ENCODE measurements at regions not wholly inside any gene's neighbourhood (a gene's known extent, or its start where the extent isn't known, plus 50 kb on each side); places are given as distances from the start of the nearest gene placed in this dataset.
"Not testable (repeated sequence)": the region's sequence is repeated elsewhere in the genome, so short reads cannot be mapped to it uniquely, and the experiment has no call there.

DNA sequence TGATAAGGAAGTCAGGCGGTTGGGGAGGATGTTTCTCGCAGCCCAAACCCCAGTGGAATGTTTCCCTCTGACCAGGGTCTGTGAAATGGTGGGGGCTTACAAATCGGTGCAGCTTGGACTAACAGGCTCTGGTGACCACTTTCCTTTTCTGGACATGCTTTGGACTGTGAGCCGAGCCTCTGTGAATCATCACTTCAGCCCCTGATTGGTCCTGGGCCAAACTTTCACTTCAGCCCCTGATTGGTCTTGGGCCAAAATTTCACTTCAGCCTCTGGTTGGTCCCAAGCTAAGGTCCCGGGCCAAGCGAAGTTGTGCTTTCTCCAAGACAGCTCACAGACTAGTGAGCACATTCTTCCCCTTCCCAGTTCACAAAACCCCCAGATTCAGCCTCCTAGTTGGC, 223.7 kb upstream of the ANKRD20A1 start:
- POLR2A ChIA-PET (ENCODE audit: low non-redundant PET); DNase-seq (ENCODE audit: low spot score); CTCF ChIA-PET; H3K27ac ChIP-seq: not testable (repeated sequence)

DNA sequence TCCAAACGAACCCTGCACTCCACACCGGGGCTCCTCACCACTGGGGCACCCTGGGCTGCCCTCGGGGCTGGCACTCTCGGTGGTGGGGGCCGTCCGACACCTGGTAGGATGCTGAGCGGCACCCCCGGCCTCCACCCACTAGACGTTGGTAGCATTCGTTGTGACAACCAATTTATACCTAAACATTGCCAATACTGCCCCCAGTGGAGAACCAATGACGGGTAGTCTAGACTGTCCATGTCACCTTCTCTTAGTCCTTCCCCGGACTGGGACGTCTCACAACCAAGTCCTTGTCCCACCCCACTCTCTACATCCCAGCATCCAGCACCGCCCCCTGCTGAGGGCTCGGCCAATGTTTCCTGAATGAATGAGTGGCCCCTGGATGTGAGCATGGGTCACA, 246.8 kb upstream of the ANKRD20A1 start:
- DNase-seq (ENCODE audit: low spot score); POLR2A ChIA-PET (ENCODE audit: low non-redundant PET); H3K27ac ChIP-seq; CTCF ChIA-PET: not testable (repeated sequence)

DNA sequence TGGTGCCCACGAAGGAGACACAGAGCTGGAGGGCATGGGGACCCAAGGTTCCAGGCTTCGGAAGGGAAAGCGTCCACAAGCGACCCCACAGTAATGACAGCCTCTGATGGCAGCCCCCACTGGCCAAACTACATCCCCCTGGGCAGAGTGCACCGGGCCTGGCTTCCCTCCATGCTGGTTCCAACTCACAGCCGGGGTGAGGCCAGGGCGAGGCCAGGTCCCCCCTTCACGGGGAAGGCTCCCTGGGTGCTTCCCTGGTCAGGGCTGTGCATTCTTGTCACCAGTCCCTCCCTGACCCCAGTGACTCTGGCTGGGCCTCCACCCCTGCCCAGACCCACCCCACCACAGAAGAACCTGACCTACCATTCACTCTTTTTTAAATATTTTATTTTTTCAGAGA, 248.9 kb upstream of the ANKRD20A1 start:
- POLR2A ChIA-PET (ENCODE audit: low non-redundant PET); DNase-seq (ENCODE audit: low spot score); CTCF ChIA-PET; H3K27ac ChIP-seq: not testable (repeated sequence)

DNA sequence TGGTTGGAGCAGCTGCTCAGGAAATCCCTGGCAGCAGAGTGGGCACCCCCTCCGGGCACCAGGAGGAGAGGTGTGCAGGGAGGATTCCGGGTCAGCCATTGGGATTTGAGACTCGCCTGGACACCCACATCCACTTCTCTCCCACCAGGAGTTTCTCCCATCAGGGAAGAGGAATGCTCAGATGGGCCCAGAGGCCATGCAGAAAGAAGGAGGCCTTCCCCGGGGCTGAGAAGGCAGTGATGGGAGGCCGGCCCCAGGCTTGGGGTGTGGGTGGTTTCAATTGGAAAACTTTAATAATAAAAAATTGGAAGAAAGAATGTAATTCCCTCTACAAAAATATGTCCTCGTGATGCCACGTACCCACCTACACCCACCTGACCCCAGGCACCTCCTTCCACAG, 249.3 kb upstream of the ANKRD20A1 start:
- DNase-seq (ENCODE audit: low spot score); POLR2A ChIA-PET (ENCODE audit: low non-redundant PET); H3K27ac ChIP-seq; CTCF ChIA-PET: not testable (repeated sequence)

DNA sequence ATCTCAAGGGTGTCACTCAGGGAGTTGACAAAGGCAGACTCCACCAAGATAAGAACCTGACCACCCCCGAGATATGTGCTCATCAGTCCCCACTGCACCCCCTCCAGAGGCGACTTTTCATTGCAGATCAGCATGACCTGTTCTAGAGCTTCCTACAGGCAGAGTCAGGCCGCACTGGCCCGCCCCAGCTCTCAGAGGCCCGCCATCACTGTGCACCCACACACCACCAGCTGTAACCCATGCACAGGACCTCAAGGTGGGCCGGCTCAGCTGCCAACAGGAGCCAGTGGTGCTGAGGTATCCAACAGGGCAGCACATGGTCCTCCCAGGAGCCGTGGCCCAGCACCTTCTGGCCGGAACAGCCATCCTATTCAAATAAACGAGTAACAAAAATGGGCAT, 253.6 kb upstream of the ANKRD20A1 start:
- POLR2A ChIA-PET (ENCODE audit: low non-redundant PET); DNase-seq (ENCODE audit: low spot score); CTCF ChIA-PET; H3K27ac ChIP-seq: not testable (repeated sequence)

DNA sequence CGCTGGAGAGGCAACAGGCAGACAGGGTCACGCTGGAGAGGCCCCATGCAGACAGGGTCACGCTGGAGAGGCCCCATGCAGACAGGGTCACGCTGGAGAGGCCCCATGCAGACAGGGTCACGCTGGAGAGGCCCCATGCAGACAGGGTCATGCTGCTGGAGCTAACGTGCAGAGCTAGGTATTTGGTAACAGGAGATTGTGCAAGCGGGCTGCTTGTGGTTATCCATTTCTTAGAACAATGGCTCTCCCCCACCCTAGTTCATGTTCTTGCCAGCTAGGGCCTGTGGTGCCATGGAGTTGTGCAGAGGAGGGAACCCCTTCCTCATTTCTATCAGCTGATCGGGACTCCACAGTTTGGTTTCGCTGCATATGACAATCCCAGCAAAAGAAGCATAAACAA, 255.1 kb upstream of the ANKRD20A1 start:
- POLR2A ChIA-PET (ENCODE audit: low non-redundant PET); DNase-seq (ENCODE audit: low spot score); CTCF ChIA-PET: not testable (repeated sequence)

DNA sequence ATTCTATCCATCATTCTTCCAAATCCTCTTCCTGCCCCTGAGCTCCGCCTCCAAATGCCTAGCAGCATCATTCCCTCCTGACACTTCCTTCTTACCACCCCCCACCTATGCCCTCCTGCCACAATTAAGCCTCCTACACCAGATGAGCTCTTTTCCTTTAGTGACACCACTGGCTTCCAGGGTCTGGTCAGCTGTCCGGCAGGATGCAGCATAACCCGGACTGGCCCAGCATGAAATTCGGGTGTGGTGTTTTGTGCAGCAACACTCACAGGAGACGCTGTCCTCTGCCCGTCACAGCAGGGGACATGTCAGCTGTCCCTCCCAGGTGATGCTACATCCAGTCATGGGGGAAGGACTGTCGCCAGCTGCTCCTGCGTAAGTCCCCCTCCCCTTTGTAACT, 266.3 kb upstream of the ANKRD20A1 start:
- CTCF ChIA-PET; POLR2A ChIA-PET (ENCODE audit: low non-redundant PET); DNase-seq (ENCODE audit: low spot score); H3K27ac ChIP-seq: not testable (repeated sequence)

More for the DNA sequence above, 255.1 kb upstream of the ANKRD20A1 start:
- not testable (repeated sequence) for H3K27ac ChIP-seq

DNA sequence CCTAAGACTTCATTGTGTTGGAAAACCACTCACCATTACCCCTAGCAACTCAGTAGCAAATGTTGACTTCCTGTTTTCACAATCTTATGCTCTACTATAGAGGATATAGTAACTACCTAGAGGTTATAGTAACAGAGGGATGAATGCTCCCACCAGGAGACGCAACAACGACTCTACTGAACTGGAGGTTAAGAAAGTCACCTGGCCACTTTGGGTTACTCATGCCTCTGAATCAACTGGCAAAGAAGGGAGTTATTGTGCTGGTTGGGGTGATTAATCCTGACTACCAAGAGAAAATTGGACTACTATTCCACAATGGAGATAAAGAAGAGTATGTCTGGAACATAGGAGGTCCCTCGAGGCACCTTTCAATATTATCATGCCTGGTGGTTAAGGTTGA, 302.9 kb upstream of the ANKRD20A1 start:
- POLR2A ChIA-PET (ENCODE audit: low non-redundant PET); CTCF ChIA-PET; H3K27ac ChIP-seq; DNase-seq (ENCODE audit: low spot score): not testable (repeated sequence)

DNA sequence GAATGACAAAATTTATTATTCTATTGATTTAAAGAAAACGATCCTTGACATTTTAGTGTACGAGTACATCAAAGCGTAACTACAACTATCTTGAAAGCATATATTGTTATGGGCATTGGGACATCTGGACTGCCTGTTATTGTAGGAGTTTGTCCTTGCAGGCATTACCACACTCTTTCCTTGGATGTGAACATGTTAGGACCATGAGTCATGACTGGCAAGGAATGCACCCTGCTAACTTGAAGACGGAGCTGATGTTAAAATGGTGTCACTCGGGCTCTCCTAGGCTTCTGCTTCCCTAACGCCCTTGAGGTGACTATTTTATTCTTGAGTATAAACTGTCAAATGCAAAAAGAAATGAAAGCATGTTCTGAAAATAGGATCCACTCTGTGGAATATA, 308.7 kb upstream of the ANKRD20A1 start:
- CTCF ChIA-PET; H3K27ac ChIP-seq; DNase-seq (ENCODE audit: low spot score); POLR2A ChIA-PET (ENCODE audit: low non-redundant PET): not testable (repeated sequence)

DNA sequence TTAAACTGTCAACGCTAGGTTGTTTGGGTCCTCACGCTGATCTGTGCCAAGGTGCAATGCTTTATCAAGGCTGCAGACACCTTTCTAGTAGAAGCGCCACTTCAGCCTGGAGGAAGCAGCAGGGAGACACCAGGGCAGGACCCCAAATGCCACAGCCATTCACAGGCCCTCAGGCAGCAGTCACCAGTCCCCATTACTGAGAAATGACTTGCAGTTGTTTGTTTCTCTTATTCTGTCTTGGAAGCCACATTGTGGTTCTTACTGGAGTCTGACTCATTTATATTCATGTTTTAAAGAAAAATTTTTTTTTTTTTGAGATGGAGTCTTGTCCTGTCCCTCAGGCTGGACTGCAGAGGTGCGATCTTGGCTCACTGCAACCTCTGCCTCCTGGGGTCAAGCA, 328.9 kb upstream of the ANKRD20A1 start:
- POLR2A ChIA-PET (ENCODE audit: low non-redundant PET): not testable (repeated sequence)

DNA sequence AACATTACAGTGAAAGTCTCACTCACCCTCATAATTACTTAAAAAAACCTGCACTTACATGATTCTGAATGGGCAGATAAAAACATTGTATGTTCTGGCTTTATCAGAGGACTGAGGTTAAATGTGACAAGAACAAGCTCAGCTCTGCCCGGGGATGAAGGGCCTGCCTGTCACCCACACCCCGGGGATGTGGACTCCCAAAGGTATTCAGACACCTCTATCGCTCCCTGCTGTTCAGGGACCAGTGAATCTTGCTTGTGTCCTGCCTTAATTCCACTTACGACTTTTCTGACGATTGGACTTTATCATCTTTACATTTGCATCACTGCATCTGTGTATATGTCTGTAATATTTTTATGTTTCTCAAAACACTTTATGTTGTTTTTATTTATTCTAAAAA, 341.8 kb upstream of the ANKRD20A1 start:
- DNase-seq (ENCODE audit: low spot score); POLR2A ChIA-PET (ENCODE audit: low non-redundant PET); CTCF ChIA-PET; H3K27ac ChIP-seq: not testable (repeated sequence)

More for the DNA sequence above, 328.9 kb upstream of the ANKRD20A1 start:
- H3K27ac ChIP-seq; CTCF ChIA-PET; DNase-seq (ENCODE audit: low spot score): not testable (repeated sequence)

DNA sequence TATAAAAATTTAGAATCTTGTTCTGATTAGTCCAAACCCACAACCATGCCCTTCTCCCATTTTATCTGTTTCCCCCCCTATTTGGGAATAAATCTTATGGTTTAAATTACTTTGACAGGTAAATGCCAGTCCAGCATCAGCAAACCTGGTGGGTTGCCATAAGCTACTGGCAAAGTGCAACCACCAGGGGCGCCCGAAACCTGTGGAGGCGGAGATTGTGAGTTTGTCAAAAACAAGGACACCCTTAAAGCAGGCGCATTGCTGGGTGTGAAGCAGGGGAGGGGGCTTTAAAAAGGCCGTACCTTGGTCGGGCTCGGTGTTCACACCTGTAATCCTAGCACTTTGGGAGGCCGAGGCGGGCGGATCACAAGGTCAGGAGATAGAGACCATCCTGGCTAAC, 344.1 kb upstream of the ANKRD20A1 start:
- CTCF ChIA-PET; H3K27ac ChIP-seq; POLR2A ChIA-PET (ENCODE audit: low non-redundant PET); DNase-seq (ENCODE audit: low spot score): not testable (repeated sequence)

DNA sequence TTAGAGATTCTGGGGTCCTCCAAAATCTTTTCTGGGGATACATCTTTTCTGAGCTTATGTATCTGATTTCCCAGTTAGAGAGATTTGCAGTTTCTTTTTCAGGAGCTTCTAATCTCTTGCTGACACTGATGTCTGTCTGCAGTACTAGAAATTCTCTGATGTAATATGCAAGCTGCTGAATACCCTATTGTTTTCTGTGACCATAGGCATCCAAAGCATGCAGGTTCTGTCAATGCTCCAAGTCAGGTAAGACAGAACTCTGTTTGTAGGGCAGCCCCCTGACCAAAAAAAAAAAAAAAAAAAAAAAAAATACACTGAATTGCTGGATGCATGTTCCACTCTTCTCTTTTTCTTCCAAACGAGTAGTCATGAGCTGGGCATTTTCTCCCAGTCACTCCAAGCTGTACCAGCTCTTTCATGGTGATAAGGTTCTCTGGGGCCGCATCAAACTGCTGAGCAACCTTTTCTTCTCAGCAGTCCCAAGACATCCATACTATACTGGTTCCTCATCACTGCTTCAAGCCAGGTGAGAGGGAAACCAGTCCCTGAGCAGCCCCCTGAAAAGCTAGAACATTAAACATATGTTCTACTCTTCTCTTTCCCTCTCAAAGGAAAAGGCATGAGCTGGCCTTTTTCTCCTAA, 354.9 kb upstream of the ANKRD20A1 start:
- CTCF ChIA-PET; POLR2A ChIA-PET (ENCODE audit: low non-redundant PET): not testable (repeated sequence)

DNA sequence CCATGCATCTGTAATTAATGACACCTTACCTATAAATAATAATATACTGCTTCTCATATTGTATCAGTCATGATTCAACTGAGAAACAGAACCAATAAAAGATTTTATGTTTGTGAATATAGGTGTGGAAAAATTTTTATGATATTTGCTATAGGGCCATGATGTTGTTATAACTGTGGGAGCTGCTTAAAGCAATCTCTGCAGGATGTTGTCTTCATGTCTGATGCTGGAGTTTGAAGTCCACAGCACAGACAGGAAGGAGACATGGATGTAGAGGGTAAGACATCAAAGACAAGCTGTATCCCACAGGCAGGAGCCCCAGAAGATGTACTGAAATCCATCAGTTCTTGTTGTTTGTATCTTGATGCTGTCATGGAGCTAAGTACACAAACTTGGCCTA, 366.7 kb upstream of the ANKRD20A1 start:
- CTCF ChIA-PET; H3K27ac ChIP-seq; DNase-seq (ENCODE audit: low spot score); POLR2A ChIA-PET (ENCODE audit: low non-redundant PET): not testable (repeated sequence)

More for the DNA sequence above, 354.9 kb upstream of the ANKRD20A1 start:
- DNase-seq (ENCODE audit: low spot score); H3K27ac ChIP-seq: not testable (repeated sequence)

DNA sequence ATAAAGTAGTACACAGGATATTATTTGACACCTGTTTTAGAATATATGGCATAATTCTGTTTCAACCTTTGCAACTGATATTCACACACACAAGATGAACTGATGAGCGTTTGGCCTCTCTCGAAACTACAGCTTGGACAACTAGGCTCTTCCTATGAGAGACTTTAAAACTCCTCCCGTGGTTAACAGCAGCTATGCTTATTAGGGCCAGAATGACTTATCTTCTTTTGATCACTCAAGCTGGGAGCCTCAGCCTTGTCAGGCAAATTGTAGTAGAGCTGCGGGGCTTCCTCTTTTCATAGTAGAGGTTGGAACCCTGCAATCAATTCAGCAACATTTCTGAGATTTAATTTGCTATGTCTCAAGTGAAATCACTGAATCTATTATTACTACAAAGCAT, 381.3 kb upstream of the ANKRD20A1 start:
- POLR2A ChIA-PET (ENCODE audit: low non-redundant PET); CTCF ChIA-PET; DNase-seq (ENCODE audit: low spot score); H3K27ac ChIP-seq: not testable (repeated sequence)

DNA sequence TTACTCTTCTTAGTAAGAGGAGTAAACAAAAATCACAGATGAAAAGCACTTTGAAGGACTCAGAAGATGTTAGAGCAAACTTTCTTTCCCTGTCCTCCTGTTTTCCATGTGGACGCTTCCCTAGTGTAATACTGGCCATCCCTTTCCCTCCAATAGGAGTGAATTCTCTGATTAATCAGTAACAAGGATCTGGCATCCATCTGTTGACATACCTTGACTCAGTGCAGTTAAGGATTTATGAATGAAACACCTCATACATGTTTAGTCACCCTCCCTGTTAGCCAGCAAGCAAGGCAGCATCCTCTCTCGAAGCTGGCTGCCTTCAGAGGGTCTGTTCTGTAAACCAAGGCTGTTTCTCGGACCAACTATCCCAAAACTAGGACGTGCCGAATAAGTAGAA, 388.0 kb upstream of the ANKRD20A1 start:
- DNase-seq (ENCODE audit: low spot score); POLR2A ChIA-PET (ENCODE audit: low non-redundant PET); H3K27ac ChIP-seq; CTCF ChIA-PET: not testable (repeated sequence)

DNA sequence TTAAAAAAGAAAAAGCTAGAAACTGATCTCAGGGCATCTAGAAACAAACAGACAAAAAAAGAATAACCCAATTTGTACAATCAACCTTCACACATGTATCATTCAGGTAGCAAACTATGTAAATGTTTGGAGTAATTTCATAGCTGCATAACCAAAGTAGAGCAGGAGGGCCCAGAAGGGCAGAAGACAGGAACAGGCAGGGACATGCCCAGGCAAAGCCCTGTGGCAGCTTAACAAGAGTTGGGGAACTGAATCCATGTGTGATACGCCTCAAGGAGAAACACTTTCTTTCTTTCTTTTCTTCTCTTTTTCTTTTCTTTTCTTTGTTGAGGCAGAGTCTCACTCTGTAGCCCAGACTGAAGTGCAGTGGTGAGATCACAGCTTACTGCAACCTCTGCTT, 390.4 kb upstream of the ANKRD20A1 start:
- CTCF ChIA-PET; POLR2A ChIA-PET (ENCODE audit: low non-redundant PET); H3K27ac ChIP-seq; DNase-seq (ENCODE audit: low spot score): not testable (repeated sequence)

DNA sequence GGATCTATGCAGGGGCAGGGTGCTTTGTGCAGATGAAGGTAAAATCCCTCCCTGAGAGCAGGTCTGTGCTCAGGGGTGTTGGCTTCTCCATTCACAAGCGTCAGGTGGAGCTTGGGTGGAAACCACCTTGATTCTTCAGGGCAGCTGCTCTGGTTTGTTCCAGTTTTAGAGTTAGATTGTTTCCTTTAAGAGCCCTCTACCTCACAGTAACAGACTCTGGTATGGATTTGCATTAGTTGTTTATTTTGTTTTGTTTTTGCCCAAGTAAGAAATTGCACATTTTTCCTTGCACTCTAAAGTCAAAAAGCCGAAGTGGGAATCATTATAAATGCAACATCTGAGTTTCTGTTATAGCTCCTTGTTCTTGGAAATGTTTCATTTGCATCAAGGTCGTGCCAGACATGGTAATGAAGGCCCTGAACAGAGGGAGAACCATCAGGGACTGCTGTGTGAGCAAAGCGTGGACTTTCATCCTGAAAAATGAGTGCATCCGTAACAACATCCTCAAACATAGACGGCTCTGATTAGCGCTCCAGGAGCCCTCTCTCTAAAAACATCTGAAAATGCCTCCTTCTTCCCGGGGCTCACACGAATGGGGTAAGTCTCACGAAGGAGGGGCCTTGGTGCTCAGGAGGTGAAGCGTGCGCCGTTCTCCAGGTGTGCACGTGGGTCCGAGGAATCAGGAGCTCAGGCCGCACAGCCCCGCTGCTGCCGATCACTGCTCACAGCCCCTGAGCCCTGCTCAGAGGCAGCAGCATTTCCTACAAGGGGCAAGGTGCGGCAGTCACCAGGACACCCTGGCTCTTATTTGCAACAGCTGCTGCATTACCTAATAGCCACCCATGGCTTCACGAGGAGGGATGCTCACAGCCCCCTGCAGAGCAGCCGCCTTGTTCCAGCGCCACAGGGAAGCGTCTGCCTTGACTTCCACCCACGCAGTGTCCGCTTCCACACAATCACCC, 396.7 kb upstream of the ANKRD20A1 start:
- POLR2A ChIA-PET (ENCODE audit: low non-redundant PET); H3K27ac ChIP-seq; DNase-seq (ENCODE audit: low spot score); CTCF ChIA-PET: not testable (repeated sequence)

Data from RWPE1 (cell line).